Right ventricle myocardium superior (tissue), 1 donor: ENCODE measurements at regions not wholly inside any gene's neighbourhood (a gene's known extent, or its start where the extent isn't known, plus 50 kb on each side); places are given as distances from the start of the nearest gene placed in this dataset.
"Not testable (repeated sequence)": the region's sequence is repeated elsewhere in the genome, so short reads cannot be mapped to it uniquely, and the experiment has no call there.

Experiments
- ATAC-seq: fragments of 200-7000 bp; cut with Tn5 transposase; one replicate; pipeline ENCODE4 v1.9.1; 2020; ENCODE audit warnings: mild to moderate bottlenecking; ENCODE audit not compliant: poor library complexity
- DNase-seq: peaks from one replicate; pipeline ENCODE4 v3.0.0-alpha.2; 2020
- intact Hi-C: fragments of 100-400 bp; cut with DNase I; formaldehyde crosslinking; loops from one replicate; pipeline ENCODE4 v1.11.2; 2022
- donor health status: DM: no; HTN: yes; CAD: no; lungs with severe emphysema.

- no peak for ATAC-seq
- DNase-seq = no peak
- intact Hi-C loops = no loop called here
Measured at GRCh38 chr9:86503314-86503713, 149.1 kb upstream of the TUT7 start.

DNA sequence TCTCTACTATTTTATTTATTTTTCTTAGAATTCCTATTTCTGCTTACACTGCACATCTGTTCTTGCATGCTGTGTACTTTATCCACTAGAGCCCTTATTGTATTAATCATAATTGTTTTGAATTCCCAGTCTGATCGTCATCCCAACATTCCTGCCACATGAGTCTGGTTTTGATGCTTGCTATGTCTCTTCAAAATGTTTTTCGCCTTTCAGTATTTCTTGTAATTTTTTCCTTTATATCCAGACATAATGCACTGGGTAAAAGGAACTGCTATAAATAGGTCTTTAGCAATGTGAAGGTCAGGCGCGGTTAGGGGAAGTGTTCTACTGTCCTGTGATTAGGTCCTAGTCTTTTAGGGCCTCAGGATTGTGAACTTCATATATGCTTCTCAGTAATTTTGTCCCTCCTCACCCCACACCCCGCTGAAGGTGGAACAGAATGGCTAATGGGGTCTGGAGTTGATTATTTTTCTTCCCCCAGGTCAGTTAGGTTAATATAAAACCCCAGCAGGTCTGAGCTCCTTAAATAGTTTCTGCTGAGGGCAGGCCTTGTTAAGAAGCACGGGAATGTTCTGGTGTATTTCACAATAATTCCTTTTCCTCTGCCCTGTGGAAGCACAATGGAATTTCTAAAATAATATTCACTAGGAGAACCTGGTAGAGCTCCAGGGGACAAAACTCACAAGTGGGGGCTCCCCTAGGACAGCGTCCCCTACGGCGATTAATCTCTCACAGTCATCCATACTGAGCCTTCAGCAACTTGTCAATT, 146.6 kb upstream of the TUT7 start:
- intact Hi-C loops = no loop called here
- ATAC-seq (peak; percentile 51), DNase-seq (no peak)

DNA sequence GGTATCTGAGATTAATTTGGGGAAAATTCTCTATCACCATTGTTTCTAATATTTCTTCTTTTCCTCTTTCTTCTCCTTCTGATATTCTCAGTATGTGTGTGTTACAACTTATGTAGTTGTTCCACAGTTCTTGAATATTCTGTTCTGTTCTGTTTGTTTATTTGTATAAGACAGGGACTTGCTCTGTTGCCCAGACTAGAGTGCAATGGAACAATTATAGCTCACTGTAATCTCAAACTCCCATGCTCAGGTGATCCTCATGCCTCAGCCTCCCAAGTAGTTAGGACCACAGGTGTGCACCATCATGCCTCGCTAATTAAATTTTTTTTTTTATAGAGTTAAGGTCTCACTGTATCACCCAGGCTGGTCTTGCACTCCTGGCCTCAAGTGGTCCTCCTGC, 145.8 kb upstream of the TUT7 start:
- ATAC-seq (no peak), DNase-seq (no peak)
- intact Hi-C loops = no loop called here

DNA sequence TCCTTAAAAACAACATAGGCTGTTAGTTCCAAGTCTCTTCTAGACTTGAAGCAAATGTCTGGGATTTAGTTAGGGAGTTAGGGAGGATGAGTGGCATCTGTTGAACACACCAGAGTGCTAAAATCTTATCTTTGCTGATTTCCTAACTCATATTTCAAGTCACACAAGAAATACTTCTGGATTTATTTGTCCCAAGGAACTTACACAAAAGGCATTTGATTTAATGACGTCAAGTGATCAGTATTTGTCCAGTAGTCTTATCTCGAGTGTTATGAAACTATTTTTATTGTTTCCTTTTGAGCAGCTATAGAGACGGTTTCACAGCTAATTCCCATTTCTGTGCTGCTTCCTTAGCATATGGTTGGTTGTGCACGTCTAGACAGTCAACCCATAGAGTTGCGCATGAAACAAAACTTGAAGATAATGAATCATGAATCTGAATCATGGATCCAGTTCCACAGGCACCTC, 140.5 kb upstream of the TUT7 start:
- intact Hi-C loops = no loop called here
- ATAC-seq (peak; percentile 79), DNase-seq (no peak)

GRCh38 chr9:86491468-86492266, 137.5 kb upstream of the TUT7 start:
- ATAC-seq = no peak
- DNase-seq = no peak
- intact Hi-C loops = no loop called here

DNA sequence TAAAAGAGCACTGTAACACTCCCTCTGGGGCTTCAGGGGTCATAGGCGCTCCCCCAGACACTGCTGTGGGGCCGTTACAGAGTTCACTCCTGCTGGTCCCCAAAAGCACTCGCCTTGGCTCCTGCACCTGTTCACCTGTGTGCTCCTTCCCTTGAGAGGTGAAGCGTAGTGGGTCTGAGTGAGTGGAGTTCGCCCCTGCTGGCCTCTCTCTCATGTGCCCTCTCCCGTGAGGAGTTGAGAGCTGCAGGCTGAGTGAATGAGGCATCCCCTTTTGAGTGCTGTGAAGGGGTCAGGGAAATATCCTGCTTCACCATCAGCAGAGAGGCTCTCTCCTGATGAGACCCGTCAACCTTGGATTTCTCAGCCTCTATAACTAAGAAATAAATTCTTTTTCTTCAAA, 134.6 kb upstream of the TUT7 start:
- ATAC-seq = no peak
- no peak for DNase-seq
- intact Hi-C loops = loop anchor here (2.0 to 10.0 kb wide), 3 partner anchors 64 to 836 kb away; partner anchors contain the start of gene GAS1

DNA sequence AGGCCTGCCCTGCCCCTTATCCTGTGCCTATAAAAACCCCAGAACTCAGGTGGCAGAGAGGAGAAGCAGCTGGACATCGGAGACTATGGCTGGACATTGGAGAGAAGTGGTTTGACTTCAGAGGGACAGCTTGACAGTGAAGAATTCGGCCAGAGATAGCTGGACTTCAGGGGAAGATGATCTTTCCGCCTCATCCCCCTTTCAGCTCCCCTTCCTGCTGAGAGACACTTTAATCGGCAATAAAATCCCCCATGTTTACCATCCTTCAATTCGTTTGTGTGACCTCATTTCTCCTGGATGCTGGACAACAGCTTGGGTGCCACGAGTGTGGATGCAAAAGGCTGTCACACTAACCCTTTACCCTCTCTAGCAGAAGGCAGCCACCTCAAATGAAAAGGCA, 134.1 kb upstream of the TUT7 start:
- intact Hi-C loops = loop anchor here (2.0 to 10.0 kb wide), 3 partner anchors 64 to 836 kb away; partner anchors contain the start of gene GAS1
- no peak for ATAC-seq
- DNase-seq = no peak

GRCh38 chr9:86487838-86488233, 133.6 kb upstream of the TUT7 start:
- DNase-seq = no peak
- no peak for ATAC-seq
- intact Hi-C loops = loop anchor here (2.0 to 10.0 kb wide), 3 partner anchors 63 to 837 kb away; partner anchors contain the start of gene GAS1

- no peak for DNase-seq
- intact Hi-C loops = loop anchor here (5.0 to 10.0 kb wide), 2 partner anchors 62 to 460 kb away; partner anchors contain the start of gene GAS1
- ATAC-seq = peak; percentile 90
Measured at GRCh38 chr9:86486891-86487837, 133.0 kb upstream of the TUT7 start.

DNA sequence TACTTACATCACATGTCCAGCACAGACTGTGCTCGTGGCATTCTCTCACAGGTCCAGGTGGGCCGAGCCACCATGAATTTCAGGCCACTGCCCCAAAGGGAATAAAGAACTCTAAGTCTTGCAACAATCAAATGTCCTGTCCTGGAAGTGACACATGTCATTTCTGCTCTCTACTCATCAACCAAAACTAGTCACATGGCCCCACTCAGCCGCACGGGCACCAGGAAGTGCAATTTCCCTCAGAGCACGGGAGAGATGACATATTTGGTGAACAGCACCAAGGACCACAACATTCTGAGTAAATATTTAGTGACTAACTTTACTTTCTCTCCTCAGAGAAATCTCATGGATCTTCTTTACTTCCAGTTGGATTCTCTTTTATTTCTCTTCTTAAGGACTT, 131.1 kb upstream of the TUT7 start:
- DNase-seq = no peak
- intact Hi-C loops = loop anchor here (5.0 to 10.0 kb wide), 2 partner anchors 61 to 462 kb away; partner anchors contain the start of gene GAS1
- no peak for ATAC-seq

GRCh38 chr9:86483496-86483895, 129.3 kb upstream of the TUT7 start:
- intact Hi-C loops = loop anchor here (10.0 kb wide), 1 partner anchor 59 kb away; no protein-coding TSS in a partner anchor

DNA sequence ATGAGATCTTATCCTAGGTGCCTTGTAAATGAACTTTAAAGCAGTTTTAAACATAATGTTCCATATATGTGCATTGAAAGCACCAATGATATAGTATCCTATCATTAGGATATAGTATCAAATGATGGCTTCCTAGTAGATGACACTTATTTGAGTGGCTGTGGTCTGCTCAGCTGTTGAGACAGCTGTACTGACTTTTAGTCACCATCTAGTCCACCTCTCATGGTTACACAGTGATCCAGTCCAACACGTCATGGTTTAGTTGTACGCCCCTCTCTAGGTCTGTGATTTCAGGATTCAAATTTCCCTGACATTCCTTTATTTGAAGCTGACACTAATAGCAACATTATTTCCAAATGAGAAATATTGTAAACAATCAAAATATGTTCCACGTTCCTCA, 127.3 kb upstream of the TUT7 start:
- intact Hi-C loops = loop anchor here (10.0 kb wide), 1 partner anchor 57 kb away; no protein-coding TSS in a partner anchor
- DNase-seq = no peak
- no peak for ATAC-seq

More at GRCh38 chr9:86483496-86483895, 129.3 kb upstream of the TUT7 start:
- no peak for DNase-seq
- ATAC-seq = no peak

- ATAC-seq, DNase-seq, intact Hi-C loops: not testable (repeated sequence)
Measured at GRCh38 chr9:86475255-86475654, 121.0 kb upstream of the TUT7 start.

DNA sequence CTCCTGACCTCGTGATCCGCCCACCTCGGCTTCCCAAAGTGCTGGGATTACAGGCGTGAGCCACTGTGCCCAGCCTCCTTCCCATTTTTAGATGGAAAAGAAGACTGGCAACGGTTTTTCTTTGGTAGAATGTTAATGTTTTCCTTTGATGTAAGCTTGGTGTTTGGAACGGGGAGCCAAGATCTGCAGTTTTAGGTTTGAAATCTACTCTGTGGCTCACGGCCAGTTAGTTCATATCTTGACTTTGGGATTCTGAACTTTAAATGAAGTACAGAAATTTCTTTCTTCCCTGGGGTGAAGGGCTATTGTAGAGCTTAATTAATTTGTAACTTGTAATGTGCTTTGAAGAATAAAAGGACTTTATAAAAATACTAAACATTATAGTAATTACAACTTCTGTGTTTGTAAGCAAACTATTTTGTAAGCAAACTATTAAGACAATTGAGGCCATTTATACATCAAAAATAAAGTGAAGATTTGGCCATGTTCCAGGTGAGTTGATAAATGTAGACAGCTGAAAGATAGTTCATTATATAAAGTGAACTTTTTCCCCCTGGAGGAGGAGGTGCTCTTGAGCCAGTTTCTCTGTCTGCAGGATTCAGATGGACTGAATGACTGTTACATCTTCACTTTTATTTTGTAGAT, 117.1 kb upstream of the TUT7 start:
- intact Hi-C loops = no loop called here
- DNase-seq (no peak), ATAC-seq (no peak)

- DNase-seq (no peak), ATAC-seq (no peak)
- intact Hi-C loops = no loop called here
Measured at GRCh38 chr9:86470326-86470725, 116.1 kb upstream of the TUT7 start.

DNA sequence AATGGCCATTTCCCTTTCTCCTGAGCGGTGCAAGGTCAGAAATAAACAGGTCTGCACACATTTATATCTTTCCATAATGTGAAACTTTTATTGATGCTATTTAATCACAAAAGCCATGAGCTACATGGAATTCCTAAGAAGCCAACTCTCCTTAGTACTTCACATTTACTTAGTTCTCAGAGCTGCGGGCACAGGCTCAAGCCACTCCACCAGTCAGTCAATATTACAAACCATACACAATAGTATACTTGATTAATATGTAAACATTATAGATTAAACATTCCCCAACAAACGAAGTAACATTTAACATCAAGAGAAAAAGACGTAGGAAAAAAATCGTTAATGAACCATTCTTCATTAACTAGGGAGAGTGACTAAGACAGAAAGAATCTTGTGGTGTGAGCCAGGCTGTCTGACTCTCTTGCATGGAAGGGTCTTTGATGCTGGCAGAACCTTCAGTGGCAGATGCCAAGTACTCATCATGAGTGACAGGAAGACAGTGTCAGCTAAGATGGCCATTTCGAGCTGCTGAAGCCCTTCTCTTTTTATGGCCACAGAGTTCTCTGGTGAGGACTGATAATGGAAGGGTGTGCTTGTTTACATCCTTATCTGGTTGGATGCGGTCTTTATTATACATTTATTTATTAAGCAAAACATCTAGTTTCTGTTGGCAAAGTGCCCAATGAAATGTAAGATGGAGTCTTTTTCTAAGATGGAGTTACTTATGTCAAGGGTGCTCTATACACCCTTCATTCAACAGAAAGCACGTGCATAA, 115.5 kb upstream of the TUT7 start:
- no peak for ATAC-seq
- intact Hi-C loops = no loop called here
- no peak for DNase-seq

GRCh38 chr9:86464242-86464641, 110.0 kb upstream of the TUT7 start:
- intact Hi-C loops = no loop called here
- ATAC-seq (no peak), DNase-seq (no peak)
